CD1c-positive myeloid dendritic cell (primary cell): ENCODE measurements at regions not wholly inside any gene's neighbourhood (a gene's known extent, or its start where the extent isn't known, plus 50 kb on each side); places are given as distances from the start of the nearest gene placed in this dataset.

Experiments
- DNase-seq: peaks from one replicate; pipeline ENCODE4 v3.0.0-alpha.2; 2016; ENCODE audit errors: extremely low spot score

- DNase-seq, result no peak
These were observed 192.4 kb upstream of the AGAP1 start for GRCh38 chr2:235301202-235302076.

- DNase-seq, result no peak
These were observed 191.6 kb upstream of the AGAP1 start for GRCh38 chr2:235302263-235302662.

- no peak for DNase-seq
These were observed 190.1 kb upstream of the AGAP1 start for GRCh38 chr2:235303499-235304291.

GRCh38 chr2:235305678-235306077 is 188.2 kb upstream of the AGAP1 start:
- no peak for DNase-seq

- DNase-seq, result no peak
These were observed 182.8 kb upstream of the AGAP1 start for GRCh38 chr2:235311044-235311443.

GRCh38 chr2:235312571-235312970 is 181.3 kb upstream of the AGAP1 start:
- no peak for DNase-seq

- no peak for DNase-seq
These were observed 179.4 kb upstream of the AGAP1 start for GRCh38 chr2:235314371-235314930.

GRCh38 chr2:235319095-235319494 is 174.7 kb upstream of the AGAP1 start:
- DNase-seq, result no peak

- no peak for DNase-seq
These were observed 173.5 kb upstream of the AGAP1 start for GRCh38 chr2:235320326-235320725.

GRCh38 chr2:235324324-235324723 is 169.5 kb upstream of the AGAP1 start:
- no peak for DNase-seq

GRCh38 chr2:235325151-235325550 is 168.7 kb upstream of the AGAP1 start:
- no peak for DNase-seq

- DNase-seq, result no peak
These were observed 164.9 kb upstream of the AGAP1 start for GRCh38 chr2:235328991-235329390.

GRCh38 chr2:235330775-235331451 is 162.9 kb upstream of the AGAP1 start:
- no peak for DNase-seq

GRCh38 chr2:235332240-235332890 is 161.5 kb upstream of the AGAP1 start:
- no peak for DNase-seq

- DNase-seq, result no peak
These were observed 160.8 kb upstream of the AGAP1 start for GRCh38 chr2:235333076-235333475.

GRCh38 chr2:235334179-235334578 is 159.7 kb upstream of the AGAP1 start:
- no peak for DNase-seq

GRCh38 chr2:235343156-235343774 is 150.6 kb upstream of the AGAP1 start:
- DNase-seq, result no peak

GRCh38 chr2:235343869-235344268 is 150.0 kb upstream of the AGAP1 start:
- no peak for DNase-seq

GRCh38 chr2:235345745-235346144 is 148.1 kb upstream of the AGAP1 start:
- no peak for DNase-seq

- no peak for DNase-seq
These were observed 146.2 kb upstream of the AGAP1 start for GRCh38 chr2:235347691-235348090.

- no peak for DNase-seq
These were observed 145.5 kb upstream of the AGAP1 start for GRCh38 chr2:235348329-235348728.
